H9 (cell line): ENCODE measurements at regions not wholly inside any gene's neighbourhood (a gene's known extent, or its start where the extent isn't known, plus 50 kb on each side); places are given as distances from the start of the nearest gene placed in this dataset.

Experiments
- DNase-seq: peaks from one replicate; pipeline ENCODE4 v3.0.0-alpha.2; 2017
- H2AFZ ChIP-seq: one replicate; pipeline ENCODE4 v1.6.1; 2013; ENCODE audit warnings: mild to moderate bottlenecking, low read length, control low read depth, moderate library complexity
- H2AK5ac ChIP-seq: 2 replicates; pipeline ENCODE4 v1.6.1; 2013; ENCODE audit warnings: low read length, control low read depth, mixed read lengths; ENCODE audit not compliant: insufficient read length
- H2BK120ac ChIP-seq: one replicate; pipeline ENCODE4 v1.6.1; 2013; ENCODE audit warnings: low read depth, mild to moderate bottlenecking, low read length, control low read depth, inconsistent platforms; ENCODE audit not compliant: poor library complexity, severe bottlenecking
- H2BK12ac ChIP-seq: 2 replicates; pipeline ENCODE4 v1.6.1; 2013; ENCODE audit warnings: low read length, control low read depth, mixed read lengths, low read depth; ENCODE audit not compliant: insufficient read length
- H2BK15ac ChIP-seq: 2 replicates; pipeline ENCODE4 v1.6.1; 2013; ENCODE audit warnings: low read depth, low read length, control low read depth
- H2BK20ac ChIP-seq: one replicate; pipeline ENCODE4 v1.6.1; 2013; ENCODE audit warnings: low read depth, mild to moderate bottlenecking, low read length, control low read depth, inconsistent platforms; ENCODE audit not compliant: poor library complexity, severe bottlenecking
- H2BK5ac ChIP-seq: 2 replicates; pipeline ENCODE4 v1.6.1; 2013; ENCODE audit warnings: low read length, control low read depth, mixed read lengths; ENCODE audit not compliant: insufficient read length
- H3K14ac ChIP-seq: 2 replicates; pipeline ENCODE4 v1.6.1; 2013; ENCODE audit warnings: low read length, control low read depth; ENCODE audit not compliant: insufficient read depth
- H3K18ac ChIP-seq: 2 replicates; pipeline ENCODE4 v1.6.1; 2013; ENCODE audit warnings: low read depth, mild to moderate bottlenecking, mixed read lengths, low read length, control low read depth; ENCODE audit not compliant: insufficient read length
- H3K23ac ChIP-seq: 2 replicates; pipeline ENCODE4 v1.6.1; 2013; ENCODE audit warnings: low read length, control low read depth, mixed read lengths, low read depth; ENCODE audit not compliant: insufficient read length
- H3K23me2 ChIP-seq: 2 replicates; pipeline ENCODE4 v1.6.1; 2013; ENCODE audit warnings: low read depth, mild to moderate bottlenecking, mixed read lengths, low read length, control low read depth; ENCODE audit not compliant: insufficient read length, poor library complexity, severe bottlenecking
- H3K27ac ChIP-seq: 2 replicates; pipeline ENCODE4 v1.5.1; 2013; ENCODE audit warnings: low read length, control low read depth, mixed read lengths, low read depth; ENCODE audit not compliant: insufficient read length
- H3K27me3 ChIP-seq: 2 replicates; pipeline ENCODE4 v1.6.1; 2013; ENCODE audit warnings: low read length, control low read depth, inconsistent platforms; ENCODE audit not compliant: insufficient read depth
- H3K4ac ChIP-seq: 2 replicates; pipeline ENCODE4 v1.6.1; 2013; ENCODE audit warnings: low read depth, mild to moderate bottlenecking, control low read depth, inconsistent platforms, low read length, moderate library complexity
- H3K4me1 ChIP-seq: 2 replicates; pipeline ENCODE4 v1.6.1; 2013; ENCODE audit warnings: low read length, control low read depth, inconsistent platforms; ENCODE audit not compliant: insufficient read depth
- H3K4me2 ChIP-seq: 2 replicates; pipeline ENCODE4 v1.6.1; 2013; ENCODE audit warnings: low read length, control low read depth, mixed read lengths; ENCODE audit not compliant: insufficient read length, insufficient read depth
- H3K56ac ChIP-seq: 2 replicates; pipeline ENCODE4 v1.6.1; 2013; ENCODE audit warnings: low read depth, mild to moderate bottlenecking, mixed read lengths, low read length, control low read depth; ENCODE audit not compliant: insufficient read length
- H3K79me1 ChIP-seq: 2 replicates; pipeline ENCODE4 v1.6.1; 2013; ENCODE audit warnings: low read depth, mild to moderate bottlenecking, moderate library complexity, low read length, control low read depth, inconsistent platforms; ENCODE audit not compliant: insufficient read depth, poor library complexity, severe bottlenecking
- H3K79me2 ChIP-seq: 2 replicates; pipeline ENCODE4 v1.6.1; 2013; ENCODE audit warnings: low read length, control low read depth, inconsistent platforms; ENCODE audit not compliant: insufficient read depth
- H3K9ac ChIP-seq: 2 replicates; pipeline ENCODE4 v1.6.1; 2013; ENCODE audit warnings: low read length, control low read depth, mixed read lengths; ENCODE audit not compliant: insufficient read length; ENCODE audit errors: extremely low read depth
- H3K9me3 ChIP-seq: one replicate; pipeline ENCODE4 v1.6.1; 2013; ENCODE audit warnings: low read depth, low read length, inconsistent platforms; ENCODE audit not compliant: control insufficient read depth
- H3T11ph ChIP-seq: one replicate; pipeline ENCODE4 v1.6.1; 2013; ENCODE audit warnings: mild to moderate bottlenecking, low read length, control low read depth, inconsistent platforms
- H4K20me1 ChIP-seq: one replicate; pipeline ENCODE4 v1.6.1; 2013; ENCODE audit not compliant: control insufficient read depth, insufficient read length, insufficient read depth
- H4K5ac ChIP-seq: 2 replicates; pipeline ENCODE4 v1.6.1; 2013; ENCODE audit warnings: low read depth, mild to moderate bottlenecking, mixed read lengths, low read length, control low read depth; ENCODE audit not compliant: insufficient read length
- H4K8ac ChIP-seq: replicated peaks from 2 replicates; pipeline ENCODE4 v1.6.1; 2013; ENCODE audit warnings: low read length, control low read depth, mixed read lengths, low read depth; ENCODE audit not compliant: insufficient read length
- H4K91ac ChIP-seq: 2 replicates; pipeline ENCODE4 v1.6.1; 2013; ENCODE audit warnings: low read depth, mild to moderate bottlenecking, moderate library complexity, mixed read lengths, low read length, control low read depth; ENCODE audit not compliant: insufficient read length
- H3K27ac Mint-ChIP-seq, 3 experiments: 2 replicates in 2 of 3; 3 replicates in 1 of 3; pipeline ENCODE4 v1.8.0; 2020 to 2021; ENCODE audit warnings: mixed read lengths in 3 of 3, mild to moderate bottlenecking in 1 of 3, moderate library complexity in 1 of 3
- H3K27me3 Mint-ChIP-seq: 2 replicates; pipeline ENCODE4 v1.8.0; 2021; ENCODE audit warnings: low read depth, mild to moderate bottlenecking, moderate library complexity, mixed read lengths
- H3K36me3 Mint-ChIP-seq, 3 experiments: 2 replicates in 2 of 3; 3 replicates in 1 of 3; pipeline ENCODE4 v1.8.0; 2020 to 2021; ENCODE audit warnings: low read depth in 3 of 3, mixed read lengths in 3 of 3; ENCODE audit not compliant: insufficient read depth in 1 of 3
- H3K4me1 Mint-ChIP-seq, 2 experiments: 2 replicates each; pipeline ENCODE4 v1.8.0; 2020; ENCODE audit warnings: mixed read lengths in 2 of 2
- H3K4me3 Mint-ChIP-seq, 2 experiments: 2 replicates in 1 of 2; 3 replicates in 1 of 2; pipeline ENCODE4 v1.8.0; 2020 to 2021; ENCODE audit warnings: mild to moderate bottlenecking in 2 of 2, mixed read lengths in 2 of 2, moderate library complexity in 1 of 2
- H3K9me3 Mint-ChIP-seq, 2 experiments: 2 replicates in 1 of 2; 3 replicates in 1 of 2; pipeline ENCODE4 v1.8.0; 2020; ENCODE audit warnings: mild to moderate bottlenecking in 2 of 2, mixed read lengths in 2 of 2, moderate library complexity in 1 of 2
- CTCF ChIP-seq: fragments of 200-600 bp; sonication (generic); conservative IDR thresholded peaks from 3 replicates; pipeline ENCODE4 v1.8.0; 2021; ENCODE audit warnings: antibody characterized with exemption, mild to moderate bottlenecking
- WGBS: extraction: QIAGEN DNeasy Blood & Tissue Kit; methylation state at CpG from one replicate; pipeline ENCODE4 v1.1.7; 2013; ENCODE audit warnings: missing lambda C conversion rate, low lambda C conversion rate, mixed read lengths; ENCODE audit not compliant: insufficient read length; ENCODE audit errors: extremely low coverage; 5-methylcytosine and 5-hydroxymethylcytosine counted together

- Histone ChIP-seq H2BK15ac (no peak overlapping the region), H4K91ac (no peak overlapping the region), H2BK120ac (no peak overlapping the region), H2BK5ac (no peak overlapping the region), H3K4me2 (no peak overlapping the region), H3K79me2 (no peaks in the 10 kb centered on the region), H3T11ph (no peak overlapping the region), H3K18ac (no peak overlapping the region), H2AFZ (no peak overlapping the region), H3K27me3 (no peaks in the 10 kb centered on the region), H3K23me2 (no peaks in the 10 kb centered on the region), H4K5ac (no peak overlapping the region), H3K14ac (no peak overlapping the region), H3K9ac (no peak overlapping the region), H3K79me1 (no peaks in the 10 kb centered on the region), H3K56ac (no peak overlapping the region), H3K23ac (no peak overlapping the region), H4K20me1 (no peaks in the 10 kb centered on the region), H4K8ac (no peak overlapping the region), H3K4ac (no peak overlapping the region), H3K27ac (no peak overlapping the region), H3K9me3 (no peaks in the 10 kb centered on the region), H2AK5ac (no peak overlapping the region), H2BK12ac (no peak overlapping the region), H3K4me1 (no peaks in the 10 kb centered on the region), H2BK20ac (no peak overlapping the region)
- no peaks in the 10 kb centered on the region for H3K4me1 Mint-ChIP-seq
- peaks cover 0 to 3% of the 10 kb centered on the region in 2 experiments; a peak in 3 of 5 replicates for H3K9me3 Mint-ChIP-seq
- TF ChIP-seq CTCF, result no peak
- no peak overlapping the region for H3K27ac Mint-ChIP-seq
- H3K27me3 Mint-ChIP-seq, result no peaks in the 10 kb centered on the region
- H3K36me3 Mint-ChIP-seq, result no peaks in the 10 kb centered on the region
- no peak overlapping the region for H3K4me3 Mint-ChIP-seq
- no CpG with 5 or more reads among the region's 3 CpGs for WGBS
- no peak for DNase-seq
These were observed 162.6 kb downstream of the SALL1 start for GRCh38 chr16:50988441-50988840.
